ENCODE measurements at regions not wholly inside any gene's neighbourhood (a gene's known extent, or its start where the extent isn't known, plus 50 kb on each side); places are given as distances from the start of the nearest gene placed in this dataset.

DNA sequence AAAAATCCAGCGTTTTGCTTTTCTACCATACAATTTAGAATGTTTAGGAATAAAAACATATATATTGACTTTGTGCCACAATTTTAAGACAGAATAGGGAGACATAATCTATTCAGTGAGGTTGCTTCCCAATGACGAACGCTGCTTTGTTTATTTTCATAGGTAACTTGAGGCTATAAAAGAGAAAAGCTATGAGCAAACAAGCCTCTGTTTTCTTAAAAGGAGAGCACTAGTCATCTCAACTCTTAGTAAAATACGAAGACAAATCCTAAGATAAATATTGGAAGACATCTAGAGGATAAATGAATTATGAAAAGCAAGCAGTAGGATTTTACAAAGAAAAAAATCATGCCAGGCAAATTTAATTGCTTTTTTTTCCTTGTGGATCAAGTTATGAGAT is 363.6 kb downstream of the ANXA1 start:
- TF ChIP-seq CTCF (IDR thresholded peaks at IDR 0.05; ENCODE audit: unreplicated experiment), result no peak
- Mint-ChIP-seq H3K4me3 (ENCODE audit: unreplicated experiment) (no peak overlapping the region), H3K36me3 (ENCODE audit: low read depth, unreplicated experiment) (no peaks in the 10 kb centered on the region), H3K4me1 (ENCODE audit: unreplicated experiment) (no peaks in the 10 kb centered on the region), H3K27me3 (ENCODE audit: unreplicated experiment) (no peaks in the 10 kb centered on the region), H3K9me3 (ENCODE audit: unreplicated experiment) (no peaks in the 10 kb centered on the region), H3K27ac (ENCODE audit: unreplicated experiment) (no peak overlapping the region)
- no peak for DNase-seq (ENCODE audit: low spot score)

DNA sequence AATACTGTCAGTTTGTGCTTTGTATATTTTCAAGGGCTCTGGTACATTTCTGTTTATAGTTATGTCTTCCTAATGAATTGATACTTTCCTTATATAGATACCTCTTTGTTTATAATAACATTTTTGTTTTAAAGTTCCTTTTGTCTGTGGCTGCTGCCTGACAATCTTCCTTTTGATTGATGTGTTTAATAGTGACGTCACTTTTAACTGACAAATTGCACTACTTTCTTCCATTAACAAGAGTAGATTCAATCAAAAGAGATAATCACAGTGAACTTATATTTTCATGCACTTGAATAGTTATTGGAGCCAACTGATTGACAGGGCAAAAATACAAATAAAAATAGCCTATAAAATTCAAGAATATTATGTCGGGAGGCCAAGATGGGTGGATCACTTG is 371.7 kb downstream of the ANXA1 start:
- H3K4me1 Mint-ChIP-seq (ENCODE audit: unreplicated experiment), result no peaks in the 10 kb centered on the region
- no peaks in the 10 kb centered on the region for H3K9me3 Mint-ChIP-seq (ENCODE audit: unreplicated experiment)
- H3K4me3 Mint-ChIP-seq (ENCODE audit: unreplicated experiment), result no peak overlapping the region
- no peaks in the 10 kb centered on the region for H3K36me3 Mint-ChIP-seq (ENCODE audit: low read depth, unreplicated experiment)
- no peak for TF ChIP-seq CTCF (IDR thresholded peaks at IDR 0.05; ENCODE audit: unreplicated experiment)
- H3K27ac Mint-ChIP-seq (ENCODE audit: unreplicated experiment), result no peak overlapping the region
- no peaks in the 10 kb centered on the region for H3K27me3 Mint-ChIP-seq (ENCODE audit: unreplicated experiment)
- DNase-seq (ENCODE audit: low spot score), result no peak

DNA sequence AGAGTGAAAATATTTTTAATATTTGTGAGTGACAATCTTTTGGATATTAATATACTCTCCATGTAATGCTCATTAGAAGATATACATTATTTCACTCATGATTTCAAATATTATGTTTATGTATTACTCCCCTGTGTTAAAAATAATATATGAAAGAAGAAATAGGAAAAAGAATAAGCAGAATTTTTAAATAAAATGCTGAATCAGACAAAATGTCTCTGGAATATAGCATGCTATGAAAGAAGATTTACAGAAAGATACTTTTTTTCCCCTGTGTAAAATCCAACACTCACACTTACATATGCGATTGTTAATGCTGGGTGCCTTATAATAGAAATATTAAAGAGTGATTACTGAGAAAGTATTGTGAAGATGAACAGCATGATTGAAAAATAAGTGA is 373.7 kb downstream of the ANXA1 start:
- Mint-ChIP-seq H3K27me3 (ENCODE audit: unreplicated experiment) (no peaks in the 10 kb centered on the region), H3K4me3 (ENCODE audit: unreplicated experiment) (no peak overlapping the region), H3K4me1 (ENCODE audit: unreplicated experiment) (no peaks in the 10 kb centered on the region), H3K27ac (ENCODE audit: unreplicated experiment) (no peak overlapping the region), H3K36me3 (ENCODE audit: low read depth, unreplicated experiment) (no peaks in the 10 kb centered on the region), H3K9me3 (ENCODE audit: unreplicated experiment) (no peaks in the 10 kb centered on the region)
- no peak for TF ChIP-seq CTCF (IDR thresholded peaks at IDR 0.05; ENCODE audit: unreplicated experiment)
- no peak for DNase-seq (ENCODE audit: low spot score)

- no peaks in the 10 kb centered on the region for H3K36me3 Mint-ChIP-seq (ENCODE audit: low read depth, unreplicated experiment)
- H3K9me3 Mint-ChIP-seq (ENCODE audit: unreplicated experiment), result no peaks in the 10 kb centered on the region
- DNase-seq (ENCODE audit: low spot score), result no peak
- H3K4me3 Mint-ChIP-seq (ENCODE audit: unreplicated experiment), result no peak overlapping the region
- H3K4me1 Mint-ChIP-seq (ENCODE audit: unreplicated experiment), result no peaks in the 10 kb centered on the region
- no peak overlapping the region for H3K27ac Mint-ChIP-seq (ENCODE audit: unreplicated experiment)
- H3K27me3 Mint-ChIP-seq (ENCODE audit: unreplicated experiment), result no peaks in the 10 kb centered on the region
- no peak for TF ChIP-seq CTCF (IDR thresholded peaks at IDR 0.05; ENCODE audit: unreplicated experiment)
Measured at GRCh38 chr9:73527521-73527920, 375.9 kb downstream of the ANXA1 start.

DNA sequence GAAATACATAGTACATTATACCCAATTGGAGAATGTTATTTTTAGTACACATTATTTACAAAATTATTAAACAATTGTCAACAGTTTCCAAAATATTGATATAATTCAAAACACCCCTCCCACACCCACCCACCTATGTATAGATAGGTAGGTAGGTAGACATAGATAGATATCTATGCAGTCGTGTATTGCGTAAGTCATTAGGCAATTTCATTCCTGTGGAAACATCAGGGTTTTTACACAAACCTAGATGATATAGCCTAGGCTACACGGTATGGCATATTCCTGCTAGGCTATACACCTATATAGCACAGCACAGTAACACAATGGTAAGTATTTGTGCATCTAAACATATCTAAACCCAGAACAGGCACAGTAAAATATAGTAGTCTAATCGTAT is 377.3 kb downstream of the ANXA1 start:
- no peak for TF ChIP-seq CTCF (IDR thresholded peaks at IDR 0.05; ENCODE audit: unreplicated experiment)
- Mint-ChIP-seq H3K4me1 (ENCODE audit: unreplicated experiment) (no peaks in the 10 kb centered on the region), H3K9me3 (ENCODE audit: unreplicated experiment) (no peaks in the 10 kb centered on the region), H3K36me3 (ENCODE audit: low read depth, unreplicated experiment) (no peaks in the 10 kb centered on the region), H3K27me3 (ENCODE audit: unreplicated experiment) (no peaks in the 10 kb centered on the region), H3K27ac (ENCODE audit: unreplicated experiment) (no peak overlapping the region), H3K4me3 (ENCODE audit: unreplicated experiment) (no peak overlapping the region)
- no peak for DNase-seq (ENCODE audit: low spot score)
